ENCODE measurements at regions not wholly inside any gene's neighbourhood (a gene's known extent, or its start where the extent isn't known, plus 50 kb on each side); places are given as distances from the start of the nearest gene placed in this dataset.
A peak's percentile ranks its signal among the peaks of the same experiment; 100 is the strongest.

GRCh38 chr3:193825617-193826016 lies 232.6 kb downstream of the OPA1 start:
- DNase-seq (ENCODE audit: low read depth in 4 of 4, low spot score in 3 of 4), result no peak

DNA sequence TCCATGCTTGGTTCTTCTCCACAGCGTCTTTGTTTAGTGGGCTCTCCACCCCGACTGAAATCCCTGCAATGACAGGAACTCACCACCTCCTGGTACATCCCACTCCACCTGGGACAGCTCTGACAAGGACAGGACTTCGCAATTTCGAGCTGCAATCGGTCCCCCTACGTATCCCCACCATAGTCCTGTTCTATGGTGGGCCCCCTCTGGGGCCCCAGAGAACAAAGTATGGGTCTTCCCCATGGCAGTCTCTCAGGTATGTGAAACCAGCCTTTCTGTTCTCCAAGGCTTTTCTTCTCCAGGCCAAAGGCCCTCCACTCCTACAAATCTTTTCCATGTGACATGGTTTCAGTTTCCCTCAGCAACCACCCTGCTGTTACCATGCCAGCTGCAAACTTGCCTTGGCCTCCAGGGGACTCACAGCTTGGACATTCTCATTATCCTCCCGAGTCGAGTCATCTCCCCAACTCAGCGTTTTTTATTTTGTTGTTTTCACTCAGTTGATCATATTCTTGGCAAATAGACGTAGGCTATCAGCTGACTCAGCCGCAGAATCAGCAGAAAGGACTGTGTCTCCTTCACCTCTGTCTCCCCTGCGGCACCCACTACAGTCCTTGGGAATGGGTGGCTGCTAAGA lies 233.3 kb downstream of the OPA1 start:
- no peak for DNase-seq (ENCODE audit: low read depth in 4 of 4, low spot score in 3 of 4)

GRCh38 chr3:193827040-193827669 lies 234.1 kb downstream of the OPA1 start:
- no peak for DNase-seq (ENCODE audit: low read depth in 4 of 4, low spot score in 3 of 4)

- DNase-seq (ENCODE audit: low read depth in 4 of 4, low spot score in 3 of 4), result no peak
Observed at GRCh38 chr3:193827871-193828270, 234.9 kb downstream of the OPA1 start.

DNA sequence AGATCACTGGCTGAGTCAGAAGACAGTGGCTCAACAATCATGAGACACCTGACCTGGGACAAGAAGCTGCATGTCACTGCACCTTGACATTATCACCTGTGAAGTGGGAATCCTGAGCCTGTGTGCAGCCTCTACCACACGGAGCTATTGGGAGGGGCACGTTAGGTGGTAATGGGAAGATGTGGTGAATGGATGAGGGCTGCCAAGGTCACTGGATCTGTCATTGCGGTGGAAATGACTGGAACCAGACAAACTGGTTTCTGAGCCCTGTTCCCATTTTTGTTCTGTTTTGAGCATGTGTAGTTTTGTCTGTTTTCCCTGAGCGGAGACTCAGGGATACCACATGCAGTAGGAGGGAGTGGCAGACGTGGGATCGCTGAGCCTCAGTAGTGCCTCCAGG lies 235.5 kb downstream of the OPA1 start:
- DNase-seq (ENCODE audit: low read depth in 4 of 4, low spot score in 3 of 4), result no peak

DNA sequence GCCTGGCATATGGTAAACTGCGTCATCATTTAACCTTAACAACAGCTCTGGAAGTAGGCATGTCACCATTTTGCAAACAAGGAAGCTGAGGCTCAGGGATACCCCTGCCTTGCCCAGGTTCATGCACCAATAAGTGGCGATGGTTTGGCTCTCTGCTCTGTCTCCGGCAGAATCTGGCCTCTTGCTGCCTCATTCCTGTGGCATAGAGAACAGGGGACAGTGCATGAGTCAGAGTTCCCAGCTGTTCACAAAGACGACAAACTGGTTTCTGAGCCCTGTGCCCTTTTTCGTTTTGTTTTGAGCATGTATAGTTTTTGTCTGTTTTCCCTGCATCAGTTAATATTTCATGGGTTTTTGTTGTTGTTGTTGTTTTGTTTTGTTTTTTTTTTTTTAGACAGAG lies 236.8 kb downstream of the OPA1 start:
- DNase-seq (ENCODE audit: low read depth in 4 of 4, low spot score in 3 of 4), result no peak

- no peak for DNase-seq (ENCODE audit: low read depth in 4 of 4, low spot score in 3 of 4)
Observed at GRCh38 chr3:193830791-193831191, 237.8 kb downstream of the OPA1 start.

GRCh38 chr3:193831495-193832455 lies 238.8 kb downstream of the OPA1 start:
- no peak for DNase-seq (ENCODE audit: low read depth in 4 of 4, low spot score in 3 of 4)

DNA sequence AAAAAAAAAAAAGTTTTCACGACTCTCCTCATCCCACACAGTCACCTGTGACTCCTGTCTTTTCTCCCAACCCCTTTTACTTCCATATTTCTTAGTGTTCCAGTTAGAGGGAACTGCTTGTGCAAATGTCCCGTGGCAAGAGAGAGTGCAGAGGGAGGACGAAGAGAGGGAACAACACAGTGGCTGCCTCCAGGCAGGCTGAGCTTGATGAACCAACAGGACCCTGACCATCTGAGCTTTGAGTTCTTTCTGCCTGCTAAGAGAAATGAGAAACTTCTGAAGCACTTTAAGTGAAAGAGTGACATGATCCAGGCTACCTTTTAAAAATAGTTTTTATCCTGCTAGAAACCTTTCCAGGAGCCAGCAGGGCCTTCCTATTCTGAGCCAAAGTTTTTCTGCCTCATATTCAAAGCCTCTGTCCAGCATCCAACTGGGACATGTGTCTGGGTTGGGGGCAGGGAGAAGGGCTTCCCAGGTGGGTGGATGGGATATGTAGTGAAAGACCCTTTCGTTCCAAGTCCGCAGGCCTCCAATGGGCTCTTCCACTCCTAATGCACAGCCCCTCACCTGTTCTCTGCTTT lies 239.9 kb downstream of the OPA1 start:
- no peak for DNase-seq (ENCODE audit: low read depth in 4 of 4, low spot score in 3 of 4)

DNA sequence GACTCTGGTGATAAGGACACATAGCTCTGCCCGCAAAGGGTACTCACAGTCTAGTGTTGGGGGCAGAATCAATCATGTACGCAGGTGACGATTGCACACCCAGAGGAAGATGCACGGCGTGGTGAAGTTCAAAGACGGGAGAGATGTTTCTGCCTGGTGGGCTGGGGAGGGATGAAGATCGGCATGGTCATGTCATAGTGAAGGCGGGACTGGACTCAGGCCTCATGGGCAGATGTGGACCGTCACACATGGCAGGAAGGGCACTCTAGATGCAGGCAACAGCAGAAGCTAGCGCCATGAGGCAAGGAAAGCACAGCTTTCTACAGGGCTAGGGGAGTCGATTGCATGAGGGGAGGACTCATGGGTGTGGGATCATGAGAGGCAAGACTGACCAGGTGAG lies 240.6 kb downstream of the OPA1 start:
- DNase-seq (ENCODE audit: low read depth in 4 of 4, low spot score in 3 of 4), result no peak

GRCh38 chr3:193835414-193835813 lies 242.4 kb downstream of the OPA1 start:
- DNase-seq (ENCODE audit: low read depth in 4 of 4, low spot score in 3 of 4), result no peak

DNA sequence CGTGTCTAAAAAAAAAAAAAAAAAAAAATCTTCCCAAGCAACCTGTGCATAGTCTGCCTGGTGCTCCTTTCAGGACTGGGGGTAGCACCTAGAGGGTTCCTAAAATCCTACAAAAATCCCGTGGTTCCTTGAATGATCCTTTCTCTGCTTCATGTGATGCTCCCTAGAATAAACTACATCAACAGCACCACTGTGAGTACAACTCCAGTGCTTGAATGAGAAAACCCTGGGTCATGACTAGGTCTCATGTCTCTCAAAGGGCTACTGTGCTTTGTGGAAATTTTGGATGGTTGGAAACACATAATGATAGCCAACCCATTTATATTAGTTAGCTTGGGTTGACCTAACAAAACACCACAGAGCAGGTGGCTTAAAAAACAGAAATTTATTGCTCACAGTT lies 243.5 kb downstream of the OPA1 start:
- no peak for DNase-seq (ENCODE audit: low read depth in 4 of 4, low spot score in 3 of 4)

DNA sequence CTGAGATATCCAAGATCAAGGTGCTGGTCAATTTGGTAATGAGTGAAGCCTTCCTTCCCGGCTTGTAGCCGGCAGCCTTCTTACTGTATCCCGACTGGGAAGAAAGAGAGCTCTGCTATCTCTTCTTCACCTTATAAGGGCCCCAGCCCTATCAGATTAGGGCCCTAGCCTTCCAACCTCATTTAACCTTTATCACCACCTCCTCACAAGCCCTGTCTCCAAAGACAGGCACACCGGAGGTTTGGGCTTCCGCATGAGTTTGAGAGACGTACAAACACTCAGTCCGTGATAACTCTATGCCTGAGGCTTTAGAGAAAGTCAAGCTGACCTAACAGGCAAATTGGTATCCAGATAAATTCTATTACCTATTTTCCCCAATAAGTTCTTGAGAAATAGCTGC lies 243.9 kb downstream of the OPA1 start:
- DNase-seq (ENCODE audit: low read depth in 4 of 4, low spot score in 3 of 4), result no peak

GRCh38 chr3:193837347-193837827 lies 244.4 kb downstream of the OPA1 start:
- no peak for DNase-seq (ENCODE audit: low read depth in 4 of 4, low spot score in 3 of 4)

GRCh38 chr3:193840111-193840641 lies 247.2 kb downstream of the OPA1 start:
- no peak for DNase-seq (ENCODE audit: low read depth in 4 of 4, low spot score in 3 of 4)

GRCh38 chr3:193841581-193841980 lies 248.6 kb downstream of the OPA1 start:
- no peak for DNase-seq (ENCODE audit: low read depth in 4 of 4, low spot score in 3 of 4)

DNA sequence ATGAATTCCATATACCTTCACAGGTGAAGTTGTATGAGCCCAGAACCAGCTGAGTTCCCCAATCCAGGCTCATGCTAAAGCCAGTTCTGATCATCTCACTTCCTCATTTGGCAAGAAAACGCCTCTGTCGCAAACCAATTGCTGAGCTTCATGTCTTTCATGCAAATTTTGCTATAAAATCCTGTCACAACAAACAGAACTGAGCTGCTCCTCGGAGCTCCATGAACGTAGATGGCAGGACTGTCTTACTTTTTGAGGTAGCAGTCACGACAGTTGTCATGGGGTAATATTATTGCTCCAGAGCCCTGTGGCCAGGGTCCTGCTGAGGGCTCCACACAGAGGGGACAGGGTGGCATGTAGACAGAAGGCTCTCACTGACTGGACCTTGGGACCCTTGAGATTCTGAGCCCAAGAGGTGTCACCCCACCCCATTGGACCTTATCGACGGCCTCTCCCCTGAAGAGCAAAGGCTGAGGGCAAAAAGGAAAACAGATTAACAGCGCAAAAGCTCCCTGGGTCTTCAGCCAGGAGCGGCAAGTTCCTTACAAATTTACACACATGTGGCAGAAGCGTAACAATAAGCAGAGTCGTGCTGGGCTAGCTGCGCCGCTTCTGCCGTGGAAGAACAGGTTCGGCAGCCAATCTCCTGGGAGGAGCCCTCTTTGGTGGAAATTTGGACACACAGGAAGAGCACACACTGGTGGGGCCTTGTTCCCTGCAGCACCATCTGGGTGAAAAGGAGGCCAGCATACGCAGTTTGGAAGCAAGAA lies 249.2 kb downstream of the OPA1 start:
- no peak for DNase-seq (ENCODE audit: low read depth in 4 of 4, low spot score in 3 of 4)

- no peak for DNase-seq (ENCODE audit: low read depth in 4 of 4, low spot score in 3 of 4)
Observed at GRCh38 chr3:193842832-193843473, 249.9 kb downstream of the OPA1 start.

DNA sequence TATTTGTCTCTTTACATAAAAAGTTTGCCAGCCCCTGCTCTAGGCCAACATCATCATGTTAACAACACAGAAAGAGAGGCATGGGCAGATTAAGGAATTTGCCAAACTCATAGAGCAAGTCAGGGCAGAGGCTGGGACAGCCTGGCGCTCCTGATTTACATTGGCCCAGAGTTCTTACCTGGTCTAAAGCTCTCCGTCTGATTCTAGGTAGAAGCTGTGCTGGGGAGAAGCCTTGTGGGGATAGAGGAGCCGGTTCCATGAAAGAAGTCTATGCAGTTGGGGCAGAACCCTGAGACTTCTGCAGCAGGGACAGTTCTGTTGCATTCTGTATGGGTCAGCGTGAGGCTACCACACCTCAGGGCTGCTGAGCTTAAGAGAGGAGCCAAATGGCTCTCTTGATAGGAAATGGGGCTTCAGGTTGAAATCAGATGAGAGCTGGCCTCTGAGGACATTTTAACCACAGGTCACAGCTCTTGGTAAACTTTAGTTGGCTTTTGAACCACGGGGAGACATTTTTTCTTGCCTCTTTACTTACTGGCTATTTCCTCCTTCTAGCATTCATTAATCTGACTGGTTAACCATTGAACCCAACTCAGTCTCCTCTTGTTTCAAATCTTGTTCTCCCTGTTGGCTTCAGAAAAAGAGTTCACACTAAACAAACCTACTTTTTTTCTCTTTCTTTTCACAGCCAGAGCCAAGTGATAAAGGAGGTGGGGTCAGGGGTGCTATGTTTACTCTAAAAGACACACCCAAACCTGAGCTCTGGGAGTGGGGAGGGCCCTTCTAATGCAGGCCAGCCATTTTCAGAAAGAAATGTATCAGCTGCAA lies 250.7 kb downstream of the OPA1 start:
- peak; percentile 39 to 67 (median 50) for DNase-seq (ENCODE audit: low read depth in 4 of 4, low spot score in 3 of 4)

All from left renal pelvis (tissue), 4 donors.